SK-N-SH (cell line): ENCODE measurements at regions not wholly inside any gene's neighbourhood (a gene's known extent, or its start where the extent isn't known, plus 50 kb on each side); places are given as distances from the start of the nearest gene placed in this dataset.

Experiments
- CTCF ChIA-PET: fragments of 300-600, 350-600 bp; formaldehyde crosslinking; extraction: SDS; loops from one replicate; lab custom pipeline; 2021; lab: Yijun Ruan, JAX
- POLR2A ChIA-PET: fragments of 350-600 bp; sonication (Branson Sonifier 250); formaldehyde crosslinking; extraction: SDS; loops from one replicate; lab custom pipeline; 2020; ENCODE audit warnings: antibody characterized with exemption, inconsistent platforms; lab: Yijun Ruan, JAX
- DNase-seq: peaks from one replicate; pipeline ENCODE4 v3.0.0; 2012
- H2AFZ ChIP-seq: fragments of 200-600 bp; sonication (generic); 2 replicates; pipeline ENCODE4 v1.8.1; 2016; ENCODE audit warnings: antibody characterized with exemption, mild to moderate bottlenecking, low read depth
- H3F3A ChIP-seq: fragments of 200-600 bp; sonication (generic); replicated peaks from 2 replicates; pipeline ENCODE3; 2016; ENCODE audit warnings: antibody characterized with exemption, mild to moderate bottlenecking; ENCODE audit not compliant: insufficient read depth
- H3K27ac ChIP-seq, 2 experiments: fragments of 200-500 bp in 1 of 2; fragments of 200-600 bp in 1 of 2; sonication (Bioruptor generic) in 1 of 2; sonication (generic), shearing (Covaris generic) in 1 of 2; 2 replicates each; pipeline versions ENCODE4 v1.5.1 to v1.6.1; 2014 to 2016; ENCODE audit warnings: low read depth in 2 of 2, inconsistent platforms in 1 of 2, low read length in 1 of 2, mild to moderate bottlenecking in 1 of 2, mixed read lengths in 1 of 2
- H3K27me3 ChIP-seq: fragments of 200-600 bp; sonication (generic), shearing (Covaris generic); 2 replicates; pipeline ENCODE4 v1.6.1; 2016; ENCODE audit warnings: mixed run types; ENCODE audit not compliant: insufficient read depth
- H3K36me3 ChIP-seq, 2 experiments: fragments of 200-500 bp in 1 of 2; fragments of 200-600 bp in 1 of 2; sonication (Bioruptor generic) in 1 of 2; sonication (generic) in 1 of 2; replicated peaks in 1 of 2; 2 replicates each; pipeline versions ENCODE3 to v1.5.1; 2014 to 2016; ENCODE audit warnings: low read length in 1 of 2, mild to moderate bottlenecking in 1 of 2; ENCODE audit not compliant: insufficient read depth in 2 of 2, control insufficient read depth in 1 of 2
- H3K4me1 ChIP-seq, 2 experiments: fragments of 200-500 bp in 1 of 2; fragments of 200-600 bp in 1 of 2; sonication (Bioruptor generic) in 1 of 2; sonication (generic), shearing (Covaris generic) in 1 of 2; 2 replicates each; pipeline versions ENCODE4 v1.5.1 to v1.6.1; 2014 to 2016; ENCODE audit warnings: low read depth in 1 of 2, low read length in 1 of 2, mixed run types in 1 of 2; ENCODE audit not compliant: insufficient read depth in 2 of 2, control insufficient read depth in 1 of 2
- H3K4me2 ChIP-seq: fragments of 200-600 bp; sonication (generic), shearing (Covaris generic); 2 replicates; pipeline ENCODE4 v1.6.1; 2017; ENCODE audit warnings: mixed run types
- H3K4me3 ChIP-seq, 2 experiments: fragments of 200-500 bp in 1 of 2; fragments of 200-600 bp in 1 of 2; sonication (Bioruptor generic) in 1 of 2; sonication (generic), shearing (Covaris generic) in 1 of 2; 2 replicates each; pipeline versions ENCODE4 v1.5.1 to v1.8.1; 2014 to 2016; ENCODE audit warnings: low read depth in 2 of 2, inconsistent platforms in 1 of 2, low read length in 1 of 2, mild to moderate bottlenecking in 1 of 2, mixed read lengths in 1 of 2, moderate library complexity in 1 of 2
- H3K79me2 ChIP-seq: fragments of 200-600 bp; sonication (generic); 2 replicates; pipeline ENCODE4 v1.8.1; 2017; ENCODE audit warnings: mild to moderate bottlenecking; ENCODE audit not compliant: insufficient read depth
- H3K9ac ChIP-seq: fragments of 200-600 bp; sonication (generic); 2 replicates; pipeline ENCODE4 v1.6.1; 2017; ENCODE audit warnings: mixed run types
- H3K9me2 ChIP-seq: fragments of 200-600 bp; sonication (generic); 2 replicates; pipeline ENCODE4 v1.6.1; 2017; ENCODE audit warnings: mixed run types
- H3K9me3 ChIP-seq: fragments of 200-600 bp; sonication (generic); 2 replicates; pipeline ENCODE4 v1.6.1; 2017; ENCODE audit warnings: mixed run types, mild to moderate bottlenecking, moderate library complexity
- H4K20me1 ChIP-seq: fragments of 200-600 bp; sonication (generic); 2 replicates; pipeline ENCODE4 v1.6.1; 2017; ENCODE audit warnings: mild to moderate bottlenecking, mixed run types; ENCODE audit not compliant: insufficient read depth
- ELF1 ChIP-seq: IDR thresholded peaks from 2 replicates; pipeline ENCODE4 v1.4.0; 2012
- EZH2phosphoT487 ChIP-seq: fragments of 200-600 bp; sonication (generic); IDR thresholded peaks from 2 replicates; pipeline ENCODE4 v1.6.1; 2017; ENCODE audit warnings: low read depth, mixed run types, mild to moderate bottlenecking, antibody characterized with exemption, moderate library complexity, borderline replicate concordance
- FOXM1 ChIP-seq: IDR thresholded peaks from 2 replicates; pipeline ENCODE4 v1.4.0; 2012; ENCODE audit warnings: low read depth, mild to moderate bottlenecking
- GABPA ChIP-seq: IDR thresholded peaks from 2 replicates; pipeline ENCODE4 v1.4.0; 2012; ENCODE audit warnings: low read depth, mild to moderate bottlenecking
- GATA2 ChIP-seq: sonication (generic); formaldehyde crosslinking; IDR thresholded peaks from 2 replicates; pipeline ENCODE4 v1.5.0; 2020; ENCODE audit warnings: mild to moderate bottlenecking, missing genetic modification reagents
- JUND ChIP-seq: IDR thresholded peaks from 2 replicates; pipeline ENCODE4 v1.4.0; 2012
- MEF2A ChIP-seq: IDR thresholded peaks from 2 replicates; pipeline ENCODE4 v1.4.0; 2012; ENCODE audit warnings: low read depth, borderline replicate concordance
- MXI1 ChIP-seq: IDR thresholded peaks from 2 replicates; pipeline ENCODE4 v1.6.1; 2012; ENCODE audit warnings: mild to moderate bottlenecking, low read depth, low read length, improper control_type of control experiment
- TAF1 ChIP-seq: IDR thresholded peaks from 2 replicates; pipeline ENCODE4 v1.6.1; 2012; ENCODE audit warnings: low read depth, mild to moderate bottlenecking, low read length, moderate library complexity, borderline replicate concordance
- TCF12 ChIP-seq: IDR thresholded peaks from 2 replicates; pipeline ENCODE4 v1.4.0; 2012
- TEAD4 ChIP-seq: IDR thresholded peaks from 2 replicates; pipeline ENCODE4 v1.4.0; 2012; ENCODE audit warnings: mild to moderate bottlenecking, borderline replicate concordance; ENCODE audit not compliant: insufficient read depth
- USF2 ChIP-seq: fragments of 150-350 bp; IDR thresholded peaks from 2 replicates; pipeline ENCODE4 v1.6.1; 2017; ENCODE audit warnings: antibody characterized with exemption, low read length, low read depth, borderline replicate concordance
- YY1 ChIP-seq: IDR thresholded peaks from 2 replicates; pipeline ENCODE4 v1.4.0; 2012; ENCODE audit warnings: low read depth, mild to moderate bottlenecking
- WGBS: methylation state at CpG from one replicate; pipeline ENCODE4 v1.1.6; 2017; ENCODE audit warnings: low lambda C conversion rate; 5-methylcytosine and 5-hydroxymethylcytosine counted together
- TF ChIP-seq, protein P1 (sequence below): IDR thresholded peaks from 2 replicates; pipeline ENCODE4 v1.4.0; 2012; ENCODE audit warnings: low read depth, borderline replicate concordance
- TF ChIP-seq, protein P2 (sequence below): IDR thresholded peaks from 2 replicates; pipeline ENCODE4 v1.4.0; 2012; ENCODE audit warnings: low read depth
- TF ChIP-seq, protein P3 (sequence below): IDR thresholded peaks from 2 replicates; pipeline ENCODE4 v1.4.0; 2012; ENCODE audit warnings: low read depth, borderline replicate concordance

GRCh38 chr12:111006621-111007020, 86.2 kb upstream of the MYL2 start:
- no peak for DNase-seq
- no peak overlapping the region for H2AFZ ChIP-seq
- TF ChIP-seq, protein P1, sequence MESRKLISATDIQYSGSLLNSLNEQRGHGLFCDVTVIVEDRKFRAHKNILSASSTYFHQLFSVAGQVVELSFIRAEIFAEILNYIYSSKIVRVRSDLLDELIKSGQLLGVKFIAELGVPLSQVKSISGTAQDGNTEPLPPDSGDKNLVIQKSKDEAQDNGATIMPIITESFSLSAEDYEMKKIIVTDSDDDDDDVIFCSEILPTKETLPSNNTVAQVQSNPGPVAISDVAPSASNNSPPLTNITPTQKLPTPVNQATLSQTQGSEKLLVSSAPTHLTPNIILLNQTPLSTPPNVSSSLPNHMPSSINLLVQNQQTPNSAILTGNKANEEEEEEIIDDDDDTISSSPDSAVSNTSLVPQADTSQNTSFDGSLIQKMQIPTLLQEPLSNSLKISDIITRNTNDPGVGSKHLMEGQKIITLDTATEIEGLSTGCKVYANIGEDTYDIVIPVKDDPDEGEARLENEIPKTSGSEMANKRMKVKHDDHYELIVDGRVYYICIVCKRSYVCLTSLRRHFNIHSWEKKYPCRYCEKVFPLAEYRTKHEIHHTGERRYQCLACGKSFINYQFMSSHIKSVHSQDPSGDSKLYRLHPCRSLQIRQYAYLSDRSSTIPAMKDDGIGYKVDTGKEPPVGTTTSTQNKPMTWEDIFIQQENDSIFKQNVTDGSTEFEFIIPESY, result no peak
- TF ChIP-seq TAF1, result no peak
- no peak for TF ChIP-seq ELF1
- H3K27me3 ChIP-seq, result no peaks in the 10 kb centered on the region
- CTCF ChIA-PET, result interaction anchor here (0.6 to 1.8 kb wide), 7 partner anchors 11 to 1126 kb away, joined by 3 to 7 read pairs (median 4); no protein-coding TSS in a partner anchor
- 15% methylated on average over 2 of the region's 2 CpGs for WGBS
- H3K4me3 ChIP-seq, result no peak overlapping the region
- no peaks in the 10 kb centered on the region for H3K79me2 ChIP-seq
- no peaks in the 10 kb centered on the region for H3K36me3 ChIP-seq
- POLR2A ChIA-PET, result no interaction called here
- H3K4me2 ChIP-seq, result no peak overlapping the region
- no peaks in the 10 kb centered on the region for H3F3A ChIP-seq
- H3K4me1 ChIP-seq, result no peaks in the 10 kb centered on the region
- H3K9me2 ChIP-seq, result no peaks in the 10 kb centered on the region
- H3K27ac ChIP-seq, result no peak overlapping the region
- no peaks in the 10 kb centered on the region for H4K20me1 ChIP-seq
- no peaks in the 10 kb centered on the region for H3K9me3 ChIP-seq
- no peak overlapping the region for H3K9ac ChIP-seq

- CTCF ChIA-PET, result no interaction called here
- TF ChIP-seq, protein P2, sequence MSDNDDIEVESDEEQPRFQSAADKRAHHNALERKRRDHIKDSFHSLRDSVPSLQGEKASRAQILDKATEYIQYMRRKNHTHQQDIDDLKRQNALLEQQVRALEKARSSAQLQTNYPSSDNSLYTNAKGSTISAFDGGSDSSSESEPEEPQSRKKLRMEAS, result no peak
- TF ChIP-seq TCF12 (no peak), MEF2A (no peak), JUND (no peak), GABPA (no peak), TAF1 (no peak), TEAD4 (no peak), FOXM1 (no peak), YY1 (no peak), EZH2phosphoT487 (no peak), GATA2 (no peak), MXI1 (no peak), USF2 (no peak)
- TF ChIP-seq, protein P3, sequence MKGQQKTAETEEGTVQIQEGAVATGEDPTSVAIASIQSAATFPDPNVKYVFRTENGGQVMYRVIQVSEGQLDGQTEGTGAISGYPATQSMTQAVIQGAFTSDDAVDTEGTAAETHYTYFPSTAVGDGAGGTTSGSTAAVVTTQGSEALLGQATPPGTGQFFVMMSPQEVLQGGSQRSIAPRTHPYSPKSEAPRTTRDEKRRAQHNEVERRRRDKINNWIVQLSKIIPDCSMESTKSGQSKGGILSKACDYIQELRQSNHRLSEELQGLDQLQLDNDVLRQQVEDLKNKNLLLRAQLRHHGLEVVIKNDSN, result no peak
Measured at GRCh38 chr12:110998971-110999370, 78.6 kb upstream of the MYL2 start.

More at GRCh38 chr12:110998971-110999370, 78.6 kb upstream of the MYL2 start:
- Histone ChIP-seq H3K27ac (no peak overlapping the region), H3K9me2 (no peaks in the 10 kb centered on the region), H3F3A (no peaks in the 10 kb centered on the region), H3K4me1 (no peaks in the 10 kb centered on the region), H3K9me3 (no peaks in the 10 kb centered on the region), H3K4me3 (no peak overlapping the region), H3K9ac (no peak overlapping the region), H3K4me2 (no peak overlapping the region), H3K27me3 (no peaks in the 10 kb centered on the region), H2AFZ (no peak overlapping the region), H3K36me3 (no peaks in the 10 kb centered on the region), H3K79me2 (no peaks in the 10 kb centered on the region), H4K20me1 (no peaks in the 10 kb centered on the region)
- DNase-seq, result no peak
- POLR2A ChIA-PET, result no interaction called here
- 21% methylated on average over 2 of the region's 2 CpGs for WGBS
